Endothelial cell of umbilical vein (primary cell): ENCODE measurements at regions not wholly inside any gene's neighbourhood (a gene's known extent, or its start where the extent isn't known, plus 50 kb on each side); places are given as distances from the start of the nearest gene placed in this dataset.

Experiments
- BruUV-seq: library from RNA; stranded (reverse); fragments of 400-500 nt; replicated peaks from 2 replicates; lab custom pipeline; 2021; lab: Mats Ljungman, UMichigan
- CTCF ChIA-PET: fragments of 300-600, 350-600 bp; sonication (Branson Sonifier 250); formaldehyde crosslinking; loops from one replicate; lab custom pipeline; 2021; ENCODE audit warnings: antibody characterized with exemption, inconsistent platforms; lab: Charles Lee
- POLR2A ChIA-PET: fragments of 300-600, 350-600 bp; sonication (Branson Sonifier 250); formaldehyde crosslinking; loops from one replicate; lab custom pipeline; 2021; ENCODE audit warnings: antibody characterized with exemption, inconsistent platforms; lab: Charles Lee
- DNase-seq: peaks from one replicate; pipeline ENCODE4 v3.0.0-alpha.2; 2011; ENCODE audit warnings: low read depth, low spot score
- FAIRE-seq: peaks from 2 replicates; lab custom pipeline; 2011; peaks lifted over from hg19 to GRCh38; lab: Jason Lieb, UNC
- H2AFZ ChIP-seq: 2 replicates; pipeline ENCODE4 v1.6.0; 2012; ENCODE audit warnings: low read depth, low read length, control low read depth, inconsistent platforms
- H3K27ac ChIP-seq: 2 replicates; pipeline ENCODE4 v1.5.1; 2011; ENCODE audit warnings: low read depth, mild to moderate bottlenecking, control low read depth, low read length, moderate library complexity; ENCODE audit not compliant: insufficient read depth
- H3K27me3 ChIP-seq, 2 experiments: 2 replicates each; pipeline versions ENCODE4 v1.6.0 to v1.6.1; 2011; ENCODE audit warnings: low read length in 2 of 2, mixed read lengths in 1 of 2; ENCODE audit not compliant: control insufficient read depth in 2 of 2, insufficient read depth in 2 of 2
- H3K36me3 ChIP-seq, 2 experiments: 2 replicates in 1 of 2; 3 replicates in 1 of 2; pipeline ENCODE4 v1.5.1; 2011; ENCODE audit warnings: low read length in 2 of 2, mild to moderate bottlenecking in 1 of 2, moderate library complexity in 1 of 2; ENCODE audit not compliant: control insufficient read depth in 2 of 2, insufficient read depth in 2 of 2; ENCODE audit errors: extremely low read depth in 1 of 2
- H3K4me1 ChIP-seq: 3 replicates; pipeline ENCODE4 v1.5.1; 2011; ENCODE audit warnings: mild to moderate bottlenecking, low read length; ENCODE audit not compliant: control insufficient read depth, insufficient read depth; ENCODE audit errors: extremely low read depth
- H3K4me2 ChIP-seq: 2 replicates; pipeline ENCODE4 v1.6.1; 2011; ENCODE audit warnings: low read length, control low read depth, mixed read lengths; ENCODE audit not compliant: insufficient read depth
- H3K4me3 ChIP-seq, 3 experiments: fragments of 200-600 bp in 1 of 3; sonication (generic), shearing (Covaris generic) in 1 of 3; replicated peaks in 1 of 3; 2 replicates each; pipeline ENCODE4 v1.5.1; 2011 to 2016; ENCODE audit warnings: control low read depth in 3 of 3, low read length in 3 of 3, mild to moderate bottlenecking in 2 of 3, inconsistent platforms in 1 of 3, low read depth in 1 of 3, moderate library complexity in 1 of 3; ENCODE audit not compliant: insufficient read depth in 1 of 3
- H3K79me2 ChIP-seq: 2 replicates; pipeline ENCODE4 v1.6.0; 2012; ENCODE audit warnings: low read length, inconsistent platforms; ENCODE audit not compliant: control insufficient read depth, insufficient read depth
- H3K9ac ChIP-seq: replicated peaks from 2 replicates; pipeline ENCODE3; 2011; ENCODE audit warnings: low read length, control low read depth; ENCODE audit not compliant: insufficient read depth; ENCODE audit errors: extremely low read depth
- H3K9me1 ChIP-seq: replicated peaks from 3 replicates; pipeline ENCODE4 v1.6.0; 2011; ENCODE audit warnings: mild to moderate bottlenecking, low read length; ENCODE audit not compliant: control insufficient read depth, insufficient read depth; ENCODE audit errors: extremely low read depth
- H3K9me3 ChIP-seq: replicated peaks from 2 replicates; pipeline ENCODE4 v1.5.1; 2012; ENCODE audit warnings: low read length, inconsistent platforms; ENCODE audit not compliant: control insufficient read depth, insufficient read depth
- H4K20me1 ChIP-seq: replicated peaks from 2 replicates; pipeline ENCODE3; 2011; ENCODE audit warnings: mild to moderate bottlenecking, low read length; ENCODE audit not compliant: control insufficient read depth, insufficient read depth; ENCODE audit errors: extremely low read depth
- FOS ChIP-seq: IDR thresholded peaks from 2 replicates; pipeline ENCODE4 v1.6.1; 2011; ENCODE audit warnings: mild to moderate bottlenecking, low read length, moderate library complexity, borderline replicate concordance; ENCODE audit not compliant: insufficient read depth
- GATA2 ChIP-seq: IDR thresholded peaks from 2 replicates; pipeline ENCODE4 v1.7.0; 2011; ENCODE audit warnings: low read depth, mild to moderate bottlenecking, moderate library complexity, mixed read lengths, low read length; ENCODE audit not compliant: insufficient read length, insufficient read depth
- MYC ChIP-seq: IDR thresholded peaks from one replicate; pipeline ENCODE4 v1.6.1; 2011; ENCODE audit warnings: mild to moderate bottlenecking, low read depth, low read length
- POLR2A ChIP-seq: IDR thresholded peaks from 2 replicates; pipeline ENCODE4 v1.6.1; 2012; ENCODE audit warnings: low read depth, mild to moderate bottlenecking, control low read depth, low read length
- POLR2AphosphoS5 ChIP-seq: IDR thresholded peaks from 2 replicates; pipeline ENCODE4 v1.6.1; 2012; ENCODE audit warnings: low read depth, mild to moderate bottlenecking, control low read depth, low read length, moderate library complexity; ENCODE audit not compliant: insufficient read depth
- dilution Hi-C: fragments of 300-500 bp; cut with MboI; formaldehyde crosslinking; loops from one replicate; pipeline ENCODE4 v1.15.0; 2019; ENCODE audit warnings: low sequenced_read_pairs; ENCODE audit not compliant: extremely low pct_ligation_motif_present
- intact Hi-C: fragments of 100-400 bp; cut with micrococcal nuclease; formaldehyde crosslinking; loops from one replicate; pipeline ENCODE4 v1.10.0; 2022
- TF ChIP-seq, protein P1 (sequence below), 2 donors: IDR thresholded peaks; 1 replicate in 1 of 2; 2 replicates in 1 of 2; pipeline ENCODE4 v1.5.1; 2011; ENCODE audit warnings: low read length in 2 of 2, mild to moderate bottlenecking in 2 of 2, moderate library complexity in 2 of 2, control low read depth in 1 of 2, inconsistent platforms in 1 of 2, low read depth in 1 of 2; ENCODE audit not compliant: insufficient read depth in 1 of 2; ENCODE audit errors: extremely low read depth in 1 of 2

GRCh38 chr5:6948562-6948961 lies 235.3 kb downstream of the TENT4A start:
- H3K4me1 ChIP-seq, result no peaks in the 10 kb centered on the region
- no peak for DNase-seq
- H3K27ac ChIP-seq, result no peak overlapping the region
- no peaks in the 10 kb centered on the region for H3K27me3 ChIP-seq
- no peaks in the 10 kb centered on the region for H3K79me2 ChIP-seq
- CTCF ChIA-PET, result no interaction called here
- H3K9ac ChIP-seq, result no peak overlapping the region
- H3K9me1 ChIP-seq, result no peaks in the 10 kb centered on the region
- no peaks in the 10 kb centered on the region for H4K20me1 ChIP-seq
- TF ChIP-seq MYC, result no peak
- no peak for TF ChIP-seq GATA2
- TF ChIP-seq POLR2A, result no peak
- TF ChIP-seq, protein P1, sequence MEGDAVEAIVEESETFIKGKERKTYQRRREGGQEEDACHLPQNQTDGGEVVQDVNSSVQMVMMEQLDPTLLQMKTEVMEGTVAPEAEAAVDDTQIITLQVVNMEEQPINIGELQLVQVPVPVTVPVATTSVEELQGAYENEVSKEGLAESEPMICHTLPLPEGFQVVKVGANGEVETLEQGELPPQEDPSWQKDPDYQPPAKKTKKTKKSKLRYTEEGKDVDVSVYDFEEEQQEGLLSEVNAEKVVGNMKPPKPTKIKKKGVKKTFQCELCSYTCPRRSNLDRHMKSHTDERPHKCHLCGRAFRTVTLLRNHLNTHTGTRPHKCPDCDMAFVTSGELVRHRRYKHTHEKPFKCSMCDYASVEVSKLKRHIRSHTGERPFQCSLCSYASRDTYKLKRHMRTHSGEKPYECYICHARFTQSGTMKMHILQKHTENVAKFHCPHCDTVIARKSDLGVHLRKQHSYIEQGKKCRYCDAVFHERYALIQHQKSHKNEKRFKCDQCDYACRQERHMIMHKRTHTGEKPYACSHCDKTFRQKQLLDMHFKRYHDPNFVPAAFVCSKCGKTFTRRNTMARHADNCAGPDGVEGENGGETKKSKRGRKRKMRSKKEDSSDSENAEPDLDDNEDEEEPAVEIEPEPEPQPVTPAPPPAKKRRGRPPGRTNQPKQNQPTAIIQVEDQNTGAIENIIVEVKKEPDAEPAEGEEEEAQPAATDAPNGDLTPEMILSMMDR (IDR thresholded peaks at IDR 0.05; ENCODE audit: extremely low read depth in 1 of 2, insufficient read depth in 1 of 2, low read depth in 1 of 2, low read length in 2 of 2), result no peak
- no peak for TF ChIP-seq POLR2AphosphoS5
- no peak overlapping the region for H3K4me3 ChIP-seq
- dilution Hi-C loops, result no loop called here
- no peaks in the 10 kb centered on the region for H3K36me3 ChIP-seq
- no peak for FAIRE-seq
- POLR2A ChIA-PET, result no interaction called here
- H2AFZ ChIP-seq, result no peak overlapping the region
- H3K4me2 ChIP-seq, result no peak overlapping the region
- H3K9me3 ChIP-seq, result no peaks in the 10 kb centered on the region
- no TSS peak for BruUV-seq
- intact Hi-C loops, result no loop called here

DNA sequence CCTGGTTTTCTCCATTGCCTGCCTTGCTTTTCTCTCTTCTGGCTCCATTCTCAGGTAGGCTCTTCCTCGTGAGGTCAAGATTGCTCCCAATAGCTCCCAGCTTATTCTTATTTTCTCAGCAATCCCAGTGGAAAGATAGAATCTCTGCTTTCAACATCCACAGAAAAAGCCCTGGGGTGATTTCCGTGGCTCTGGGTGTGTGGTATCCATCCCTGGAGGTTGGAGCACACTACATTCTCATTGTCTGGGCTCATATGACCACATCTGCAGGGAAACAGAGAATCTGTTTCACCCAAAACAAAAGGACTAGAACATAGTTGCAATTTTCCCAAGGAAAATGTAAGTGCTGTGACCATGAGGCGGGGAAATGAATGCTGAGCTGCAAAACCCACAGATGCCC lies 236.0 kb downstream of the TENT4A start:
- DNase-seq (no peak), FAIRE-seq (no peak)
- Histone ChIP-seq H3K4me3 (no peak overlapping the region), H3K4me2 (no peak overlapping the region), H3K36me3 (no peaks in the 10 kb centered on the region), H2AFZ (no peak overlapping the region), H3K9ac (no peak overlapping the region), H3K27me3 (no peaks in the 10 kb centered on the region), H3K9me1 (no peaks in the 10 kb centered on the region), H3K27ac (no peak overlapping the region), H3K79me2 (no peaks in the 10 kb centered on the region), H4K20me1 (no peaks in the 10 kb centered on the region), H3K9me3 (no peaks in the 10 kb centered on the region), H3K4me1 (no peaks in the 10 kb centered on the region)
- BruUV-seq, result no TSS peak
- ChIA-PET CTCF (no interaction called here), POLR2A (no interaction called here)
- intact Hi-C loops, result no loop called here
- dilution Hi-C loops, result no loop called here
- TF ChIP-seq FOS, result no peak
- no peak for TF ChIP-seq MYC
- TF ChIP-seq, protein P1 (IDR thresholded peaks at IDR 0.05; ENCODE audit: extremely low read depth in 1 of 2, insufficient read depth in 1 of 2, low read depth in 1 of 2, low read length in 2 of 2), result no peak
